IPS DF 6.9 (cell line): ENCODE measurements at regions not wholly inside any gene's neighbourhood (a gene's known extent, or its start where the extent isn't known, plus 50 kb on each side); places are given as distances from the start of the nearest gene placed in this dataset.
"Not testable (repeated sequence)": the region's sequence is repeated elsewhere in the genome, so short reads cannot be mapped to it uniquely, and the experiment has no call there.

ENCODE experiments used
- DNase-seq: peaks from one replicate; pipeline ENCODE4 v3.0.0-alpha.2; 2013; ENCODE audit warnings: low read depth, low spot score
- H3K27ac ChIP-seq: one replicate; pipeline ENCODE4 v1.5.1; 2013; ENCODE audit warnings: low read length, control low read depth
- H3K27me3 ChIP-seq: 2 replicates; pipeline ENCODE4 v1.6.1; 2013; ENCODE audit warnings: mild to moderate bottlenecking, low read length; ENCODE audit not compliant: control insufficient read depth, insufficient read depth
- H3K36me3 ChIP-seq: 2 replicates; pipeline ENCODE4 v1.6.1; 2013; ENCODE audit warnings: low read length; ENCODE audit not compliant: control insufficient read depth, insufficient read depth
- H3K4me1 ChIP-seq: 2 replicates; pipeline ENCODE4 v1.6.1; 2013; ENCODE audit warnings: low read length; ENCODE audit not compliant: control insufficient read depth, insufficient read depth
- H3K4me3 ChIP-seq: 2 replicates; pipeline ENCODE4 v1.5.1; 2013; ENCODE audit warnings: mild to moderate bottlenecking, low read length
- H3K9me3 ChIP-seq: 2 replicates; pipeline ENCODE4 v1.6.1; 2013; ENCODE audit warnings: low read length, inconsistent platforms; ENCODE audit not compliant: control insufficient read depth, insufficient read depth
- WGBS: extraction: QIAGEN DNeasy Blood & Tissue Kit; methylation state at CpG from one replicate; pipeline ENCODE4 v1.1.7; 2013; ENCODE audit warnings: mixed read lengths, missing lambda C conversion rate; ENCODE audit not compliant: insufficient read length, insufficient coverage; 5-methylcytosine and 5-hydroxymethylcytosine counted together

GRCh38 chr2:180705122-180705521 is 275.3 kb upstream of the UBE2E3 start:
- H3K9me3 ChIP-seq, result no peaks in the 10 kb centered on the region
- H3K27ac ChIP-seq, result no peak overlapping the region
- H3K27me3 ChIP-seq, result no peaks in the 10 kb centered on the region
- no peak for DNase-seq
- no peaks in the 10 kb centered on the region for H3K36me3 ChIP-seq
- H3K4me3 ChIP-seq, result no peak overlapping the region
- no peaks in the 10 kb centered on the region for H3K4me1 ChIP-seq

GRCh38 chr2:180699657-180700361 is 280.6 kb upstream of the UBE2E3 start:
- Histone ChIP-seq H3K4me1 (no peaks in the 10 kb centered on the region), H3K27ac (no peak overlapping the region), H3K4me3 (no peak overlapping the region), H3K9me3 (no peaks in the 10 kb centered on the region), H3K36me3 (no peaks in the 10 kb centered on the region), H3K27me3 (no peaks in the 10 kb centered on the region)
- no CpG with 5 or more reads among the region's 4 CpGs for whole genome bisulfite sequencing
- DNase-seq, result no peak

GRCh38 chr2:180698668-180699067 is 281.7 kb upstream of the UBE2E3 start:
- no peaks in the 10 kb centered on the region for H3K4me1 ChIP-seq
- no CpG with 5 or more reads among the region's 3 CpGs for whole genome bisulfite sequencing
- H3K9me3 ChIP-seq, result no peaks in the 10 kb centered on the region
- DNase-seq, result no peak
- H3K4me3 ChIP-seq, result no peak overlapping the region
- H3K36me3 ChIP-seq, result no peaks in the 10 kb centered on the region
- no peaks in the 10 kb centered on the region for H3K27me3 ChIP-seq
- H3K27ac ChIP-seq, result no peak overlapping the region

- Histone ChIP-seq H3K9me3 (no peaks in the 10 kb centered on the region), H3K36me3 (no peaks in the 10 kb centered on the region), H3K4me1 (no peaks in the 10 kb centered on the region), H3K27me3 (no peaks in the 10 kb centered on the region), H3K4me3 (no peak overlapping the region), H3K27ac (no peak overlapping the region)
- WGBS, result no CpG with 5 or more reads among the region's 5 CpGs
- DNase-seq, result no peak
Observed at GRCh38 chr2:180695586-180696401, 284.6 kb upstream of the UBE2E3 start.

GRCh38 chr2:180694445-180695421 is 285.7 kb upstream of the UBE2E3 start:
- no peaks in the 10 kb centered on the region for H3K27me3 ChIP-seq
- no peak overlapping the region for H3K4me3 ChIP-seq
- DNase-seq, result no peak
- H3K9me3 ChIP-seq, result no peaks in the 10 kb centered on the region
- H3K36me3 ChIP-seq, result no peaks in the 10 kb centered on the region
- H3K27ac ChIP-seq, result no peak overlapping the region
- H3K4me1 ChIP-seq, result no peaks in the 10 kb centered on the region
- whole genome bisulfite sequencing, result no CpG with 5 or more reads among the region's 5 CpGs

- Histone ChIP-seq H3K4me3 (no peak overlapping the region), H3K4me1 (no peaks in the 10 kb centered on the region), H3K27me3 (no peaks in the 10 kb centered on the region), H3K36me3 (no peaks in the 10 kb centered on the region), H3K9me3 (no peaks in the 10 kb centered on the region), H3K27ac (no peak overlapping the region)
- DNase-seq, result no peak
- no CpG with 5 or more reads among the region's 7 CpGs for WGBS
Observed at GRCh38 chr2:180692322-180692721, 288.1 kb upstream of the UBE2E3 start.

GRCh38 chr2:180691855-180692223 is 288.6 kb upstream of the UBE2E3 start:
- not testable (repeated sequence) for H3K27me3 ChIP-seq, H3K4me3 ChIP-seq, H3K4me1 ChIP-seq, DNase-seq, H3K27ac ChIP-seq, H3K9me3 ChIP-seq, H3K36me3 ChIP-seq
- no CpG with 5 or more reads among the region's 15 CpGs for WGBS

- H3K4me1 ChIP-seq, result not testable (repeated sequence)
Observed at GRCh38 chr2:180691186-180691854, 289.1 kb upstream of the UBE2E3 start.

GRCh38 chr2:180690611-180691010 is 289.8 kb upstream of the UBE2E3 start:
- Histone ChIP-seq H3K9me3 (no peaks in the 10 kb centered on the region), H3K36me3 (no peaks in the 10 kb centered on the region), H3K27me3 (no peaks in the 10 kb centered on the region), H3K27ac (no peak overlapping the region), H3K4me3 (no peak overlapping the region), H3K4me1 (no peaks in the 10 kb centered on the region)
- DNase-seq, result no peak

More at GRCh38 chr2:180691186-180691854, 289.1 kb upstream of the UBE2E3 start:
- WGBS, result no CpG with 5 or more reads among the region's 45 CpGs
- H3K9me3 ChIP-seq, H3K27ac ChIP-seq, DNase-seq, H3K36me3 ChIP-seq, H3K4me3 ChIP-seq, H3K27me3 ChIP-seq: not testable (repeated sequence)

GRCh38 chr2:180682871-180683270 is 297.5 kb upstream of the UBE2E3 start:
- no peaks in the 10 kb centered on the region for H3K9me3 ChIP-seq
- no peaks in the 10 kb centered on the region for H3K36me3 ChIP-seq
- no peak overlapping the region for H3K4me3 ChIP-seq
- no peaks in the 10 kb centered on the region for H3K27me3 ChIP-seq
- DNase-seq, result no peak
- WGBS, result no CpG with 5 or more reads among the region's 1 CpG
- peaks cover 1% of the 10 kb centered on the region; the same call in 1 of the 2 replicates for H3K4me1 ChIP-seq
- no peak overlapping the region for H3K27ac ChIP-seq
